ENCODE measurements at regions not wholly inside any gene's neighbourhood (a gene's known extent, or its start where the extent isn't known, plus 50 kb on each side); places are given as distances from the start of the nearest gene placed in this dataset.

DNA sequence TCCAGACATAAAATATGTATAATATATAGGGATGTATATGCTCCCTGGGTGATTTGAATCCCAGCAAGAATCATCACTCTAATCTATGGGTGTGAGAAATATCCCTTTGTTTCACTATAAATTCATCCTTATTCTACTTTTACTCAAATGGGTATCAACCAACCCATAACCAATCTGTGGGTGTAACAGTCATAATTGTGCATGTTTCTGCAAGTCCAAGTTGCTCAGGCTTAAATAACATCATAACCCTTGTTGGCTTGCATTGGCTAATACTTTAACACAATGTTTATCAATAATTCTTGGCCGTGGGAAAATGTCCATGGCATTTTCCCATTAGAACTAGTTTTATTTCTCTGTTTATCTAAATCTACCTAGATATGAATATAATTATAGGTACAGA, 530.5 kb upstream of the TLE4 start:
- Histone ChIP-seq H3K27ac (no peak overlapping the region), H3K4me3 (no peak overlapping the region), H3K27me3 (no peaks in the 10 kb centered on the region), H3K4me1 (peaks cover 0 to 4% (median 0%) of the 10 kb centered on the region in 4 donors), H3K9me3 (no peaks in the 10 kb centered on the region), H3K36me3 (no peaks in the 10 kb centered on the region)
- WGBS, 2 donors: 67 to 82% methylated on average over 1 of the region's 1 CpG
- DNase-seq: no peak
- intact Hi-C loops (cut with DNase I): no loop called here
- TF ChIP-seq EP300 (IDR thresholded peaks at IDR 0.05) (no peak), POLR2AphosphoS5 (IDR thresholded peaks at IDR 0.05) (no peak), POLR2A (IDR thresholded peaks at IDR 0.05) (no peak)
- TF ChIP-seq, protein P1, sequence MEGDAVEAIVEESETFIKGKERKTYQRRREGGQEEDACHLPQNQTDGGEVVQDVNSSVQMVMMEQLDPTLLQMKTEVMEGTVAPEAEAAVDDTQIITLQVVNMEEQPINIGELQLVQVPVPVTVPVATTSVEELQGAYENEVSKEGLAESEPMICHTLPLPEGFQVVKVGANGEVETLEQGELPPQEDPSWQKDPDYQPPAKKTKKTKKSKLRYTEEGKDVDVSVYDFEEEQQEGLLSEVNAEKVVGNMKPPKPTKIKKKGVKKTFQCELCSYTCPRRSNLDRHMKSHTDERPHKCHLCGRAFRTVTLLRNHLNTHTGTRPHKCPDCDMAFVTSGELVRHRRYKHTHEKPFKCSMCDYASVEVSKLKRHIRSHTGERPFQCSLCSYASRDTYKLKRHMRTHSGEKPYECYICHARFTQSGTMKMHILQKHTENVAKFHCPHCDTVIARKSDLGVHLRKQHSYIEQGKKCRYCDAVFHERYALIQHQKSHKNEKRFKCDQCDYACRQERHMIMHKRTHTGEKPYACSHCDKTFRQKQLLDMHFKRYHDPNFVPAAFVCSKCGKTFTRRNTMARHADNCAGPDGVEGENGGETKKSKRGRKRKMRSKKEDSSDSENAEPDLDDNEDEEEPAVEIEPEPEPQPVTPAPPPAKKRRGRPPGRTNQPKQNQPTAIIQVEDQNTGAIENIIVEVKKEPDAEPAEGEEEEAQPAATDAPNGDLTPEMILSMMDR (IDR thresholded peaks at IDR 0.05): no peak

DNA sequence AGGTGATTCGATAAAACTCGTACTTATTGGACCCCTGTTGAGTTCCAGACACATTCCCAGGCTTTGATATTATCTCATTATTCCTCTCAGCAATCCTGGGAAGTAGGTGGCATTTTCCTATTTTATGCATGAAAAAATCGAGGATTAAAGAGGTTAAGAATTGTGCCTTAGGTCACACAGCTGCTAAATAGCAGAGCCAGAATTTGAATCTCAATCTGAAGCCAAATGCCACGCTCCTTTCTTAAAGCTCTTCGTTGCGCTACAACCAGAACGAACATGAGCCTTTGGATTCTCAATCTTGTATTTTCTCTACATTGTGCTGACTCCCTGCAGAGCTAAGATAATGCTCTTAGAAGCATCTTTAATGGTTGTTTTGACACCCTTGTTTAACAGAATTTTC, 527.8 kb upstream of the TLE4 start:
- Histone ChIP-seq H3K36me3 (no peaks in the 10 kb centered on the region), H3K27ac (no peak overlapping the region), H3K9me3 (no peaks in the 10 kb centered on the region), H3K4me1 (peaks cover 0 to 4% (median 0%) of the 10 kb centered on the region in 4 donors), H3K4me3 (no peak overlapping the region), H3K27me3 (no peaks in the 10 kb centered on the region)
- 66 to 71% methylated on average over 7 of the region's 7 CpGs for WGBS, 2 donors
- DNase-seq: no peak
- no peak for TF ChIP-seq POLR2A (IDR thresholded peaks at IDR 0.05)
- TF ChIP-seq POLR2AphosphoS5 (IDR thresholded peaks at IDR 0.05): no peak
- no peak for TF ChIP-seq EP300 (IDR thresholded peaks at IDR 0.05)
- TF ChIP-seq, protein P1 (IDR thresholded peaks at IDR 0.05): no peak
- intact Hi-C loops (cut with DNase I): no loop called here

DNA sequence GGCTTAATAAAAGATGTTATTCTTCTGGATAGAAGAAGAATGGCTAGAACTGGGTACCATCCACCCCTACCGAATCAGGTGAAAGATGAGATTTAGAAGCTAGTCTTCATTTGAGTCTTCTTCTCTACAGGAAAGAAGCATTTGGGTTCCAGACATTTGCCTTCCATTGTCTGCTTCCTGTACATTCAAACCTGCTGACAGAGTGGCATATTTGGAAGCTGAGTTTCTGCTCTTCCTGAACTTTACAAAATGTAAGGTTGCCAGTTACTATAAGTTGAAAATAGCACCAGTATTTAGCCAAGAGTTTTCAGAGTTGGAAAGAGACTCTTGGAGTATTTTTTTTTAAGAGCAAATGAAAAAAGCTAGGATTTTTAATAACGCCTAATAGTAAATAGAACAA, 525.4 kb upstream of the TLE4 start:
- no peaks in the 10 kb centered on the region for H3K36me3 ChIP-seq
- DNase-seq: no peak
- 91 to 94% methylated on average over 2 of the region's 2 CpGs for WGBS, 2 donors
- TF ChIP-seq EP300 (IDR thresholded peaks at IDR 0.05): no peak
- TF ChIP-seq POLR2A (IDR thresholded peaks at IDR 0.05): no peak
- TF ChIP-seq, protein P1 (IDR thresholded peaks at IDR 0.05): no peak
- TF ChIP-seq POLR2AphosphoS5 (IDR thresholded peaks at IDR 0.05): no peak
- H3K27me3 ChIP-seq: no peaks in the 10 kb centered on the region
- H3K27ac ChIP-seq: no peak overlapping the region
- no peaks in the 10 kb centered on the region for H3K9me3 ChIP-seq
- no peak overlapping the region for H3K4me3 ChIP-seq
- intact Hi-C loops (cut with DNase I): no loop called here
- H3K4me1 ChIP-seq: peaks cover 0 to 4% (median 0%) of the 10 kb centered on the region in 4 donors

DNA sequence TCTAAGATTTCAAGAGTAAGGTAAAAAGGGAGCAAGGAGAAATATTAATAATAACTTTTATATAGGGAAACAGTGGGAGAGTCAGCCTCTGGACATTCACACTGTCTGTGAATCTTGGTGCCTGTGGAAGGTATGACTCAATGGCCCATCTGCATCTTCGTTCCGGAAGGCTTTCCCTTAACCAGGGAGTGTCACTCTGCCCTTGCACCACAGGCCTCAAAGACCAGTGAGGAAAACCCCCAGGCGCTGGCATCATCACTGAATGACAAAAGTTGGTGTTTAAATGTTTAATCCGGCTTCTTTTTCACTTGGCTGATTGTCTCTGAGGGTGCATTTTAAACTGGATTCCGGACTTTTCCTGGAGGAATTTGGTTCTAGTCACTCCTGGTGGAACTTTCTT, 522.4 kb upstream of the TLE4 start:
- intact Hi-C loops (cut with DNase I): no loop called here
- Histone ChIP-seq H3K9me3 (no peaks in the 10 kb centered on the region), H3K4me3 (no peak overlapping the region), H3K4me1 (no peaks in the 10 kb centered on the region), H3K36me3 (no peaks in the 10 kb centered on the region), H3K27me3 (no peaks in the 10 kb centered on the region), H3K27ac (no peak overlapping the region)
- DNase-seq: no peak
- 78 to 84% methylated on average over 5 of the region's 5 CpGs for WGBS, 2 donors
- no peak for TF ChIP-seq EP300 (IDR thresholded peaks at IDR 0.05)

DNA sequence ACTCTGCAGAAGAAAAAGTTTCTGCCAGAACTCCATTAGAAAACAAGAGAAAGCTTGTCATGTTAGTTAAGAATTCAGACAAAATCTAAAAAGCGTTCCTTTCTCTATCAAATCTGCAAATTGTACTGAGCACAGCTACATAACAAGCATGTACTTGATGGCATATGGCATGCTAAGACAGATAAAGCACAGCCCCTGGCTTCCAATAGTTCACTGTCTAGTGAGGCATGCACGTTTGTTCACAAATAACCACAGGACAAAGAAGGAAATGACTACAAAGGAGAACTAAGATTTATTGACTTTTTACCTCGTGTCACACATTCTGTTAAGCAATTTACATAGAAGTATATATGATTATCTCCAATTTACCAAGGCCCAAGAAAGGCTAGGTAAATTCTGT, 518.2 kb upstream of the TLE4 start:
- Histone ChIP-seq H3K9me3 (no peaks in the 10 kb centered on the region), H3K4me3 (no peak overlapping the region), H3K27ac (no peak overlapping the region), H3K27me3 (no peaks in the 10 kb centered on the region), H3K36me3 (no peaks in the 10 kb centered on the region), H3K4me1 (no peaks in the 10 kb centered on the region)
- 35% methylated on average over 3 of the region's 3 CpGs for WGBS, 2 donors
- DNase-seq: no peak
- intact Hi-C loops (cut with DNase I): no loop called here
- TF ChIP-seq POLR2AphosphoS5 (IDR thresholded peaks at IDR 0.05): no peak
- TF ChIP-seq POLR2A (IDR thresholded peaks at IDR 0.05): no peak
- no peak for TF ChIP-seq EP300 (IDR thresholded peaks at IDR 0.05)
- TF ChIP-seq, protein P1 (IDR thresholded peaks at IDR 0.05): no peak
